Eye (tissue), 1 donor: ENCODE measurements at regions not wholly inside any gene's neighbourhood (a gene's known extent, or its start where the extent isn't known, plus 50 kb on each side); places are given as distances from the start of the nearest gene placed in this dataset.
"Not testable (repeated sequence)": the region's sequence is repeated elsewhere in the genome, so short reads cannot be mapped to it uniquely, and the experiment has no call there.

Experiments used
- DNase-seq: peaks from one replicate; pipeline ENCODE4 v3.0.0-alpha.2; 2015

- peak; percentile 19 for DNase-seq
Measured at GRCh38 chr1:112855152-112855828, 100.7 kb downstream of the SLC16A1 start.

- DNase-seq: not testable (repeated sequence)
Measured at GRCh38 chr1:112854368-112854984, 101.5 kb downstream of the SLC16A1 start.

GRCh38 chr1:112853915-112854314 lies 102.1 kb downstream of the SLC16A1 start:
- not testable (repeated sequence) for DNase-seq

GRCh38 chr1:112852934-112853333 lies 103.1 kb downstream of the SLC16A1 start:
- DNase-seq: no peak

GRCh38 chr1:112852276-112852675 lies 103.7 kb downstream of the SLC16A1 start:
- no peak for DNase-seq

DNA sequence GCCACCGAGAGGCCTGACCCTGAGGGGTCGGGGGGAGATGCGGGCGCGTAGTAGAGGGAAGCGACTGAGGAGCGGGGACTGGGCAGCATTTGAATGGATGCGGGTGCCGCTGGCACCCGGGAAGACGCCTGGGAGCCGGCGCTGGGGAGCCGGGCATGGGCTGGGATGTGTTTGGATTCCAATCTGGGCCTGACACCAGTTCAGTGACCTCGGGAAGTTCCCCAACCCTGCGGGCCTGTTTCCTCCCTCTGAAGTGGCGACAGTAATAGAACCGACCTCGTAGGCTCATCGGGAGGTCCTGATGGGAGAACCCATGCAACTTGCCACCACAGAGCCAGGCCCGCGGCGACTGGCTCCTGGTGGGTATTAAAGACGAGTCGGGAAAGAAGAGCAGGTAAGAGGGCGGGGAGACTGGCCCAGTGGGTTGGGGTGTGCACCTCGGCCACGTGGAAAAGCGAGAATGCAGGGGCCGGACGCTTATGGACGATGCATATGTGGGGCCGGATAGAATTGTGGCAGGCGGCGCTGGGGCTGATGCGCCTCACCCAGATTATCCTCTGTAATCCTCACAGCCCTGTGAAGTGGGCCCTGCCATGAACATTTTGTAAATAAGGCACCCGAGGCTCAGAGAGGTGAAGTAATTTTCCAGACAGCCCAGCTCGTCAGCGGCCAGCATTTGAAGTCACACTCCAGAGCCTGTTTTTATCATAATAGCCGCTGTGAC lies 105.8 kb downstream of the SLC16A1 start:
- no peak for DNase-seq

GRCh38 chr1:112849425-112850033 lies 106.5 kb downstream of the SLC16A1 start:
- peak; percentile 89 for DNase-seq

GRCh38 chr1:112841825-112842224 lies 114.2 kb downstream of the SLC16A1 start:
- DNase-seq: no peak

DNA sequence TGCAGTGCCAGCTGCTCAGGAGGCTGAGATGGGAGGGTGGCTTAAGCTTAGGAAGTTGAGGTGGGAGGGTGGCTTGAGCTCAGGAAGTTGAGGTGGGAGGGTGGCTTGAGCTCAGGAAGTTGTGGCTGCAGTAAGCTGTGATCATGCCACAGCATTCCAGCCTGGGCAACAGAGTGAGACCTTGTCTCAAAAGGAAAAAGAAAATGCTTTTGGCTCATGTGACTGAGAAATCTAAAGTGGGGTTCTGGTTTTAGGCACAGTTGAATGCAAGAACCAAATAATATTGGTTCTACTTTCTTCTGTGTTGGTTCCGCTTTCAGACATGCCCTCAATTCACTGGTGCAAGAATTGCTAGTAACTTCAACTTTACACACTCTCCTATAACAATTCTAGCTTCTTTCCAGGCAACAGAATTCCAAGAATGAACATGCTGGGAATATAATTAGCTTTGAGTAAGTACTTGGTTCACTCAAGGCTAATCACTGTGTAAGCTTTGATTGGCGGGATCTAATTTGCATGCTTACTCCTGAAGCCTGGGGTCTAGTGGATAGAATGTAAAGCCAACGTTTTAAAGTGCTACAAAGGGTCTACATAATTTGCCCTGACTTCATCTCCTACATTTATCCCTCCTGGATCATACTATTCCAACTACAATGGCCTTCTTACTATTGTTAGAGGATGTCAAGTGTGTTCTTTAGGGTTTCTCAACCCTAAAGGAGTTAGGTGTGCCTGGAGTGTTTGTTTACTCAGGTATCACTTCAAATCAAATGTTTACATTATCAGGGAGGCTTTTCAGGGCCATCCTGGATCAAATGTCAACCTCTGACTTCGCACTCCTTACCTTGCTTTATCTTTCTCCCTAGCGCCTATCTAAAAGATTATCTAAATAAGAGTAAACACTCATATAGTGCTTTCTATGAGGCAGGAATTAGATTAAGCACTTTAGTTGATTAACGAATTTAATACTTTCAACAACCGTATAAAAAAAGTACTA lies 115.1 kb downstream of the SLC16A1 start:
- peak; percentile 21 for DNase-seq

- no peak for DNase-seq
Measured at GRCh38 chr1:112836642-112837041, 119.4 kb downstream of the SLC16A1 start.

DNA sequence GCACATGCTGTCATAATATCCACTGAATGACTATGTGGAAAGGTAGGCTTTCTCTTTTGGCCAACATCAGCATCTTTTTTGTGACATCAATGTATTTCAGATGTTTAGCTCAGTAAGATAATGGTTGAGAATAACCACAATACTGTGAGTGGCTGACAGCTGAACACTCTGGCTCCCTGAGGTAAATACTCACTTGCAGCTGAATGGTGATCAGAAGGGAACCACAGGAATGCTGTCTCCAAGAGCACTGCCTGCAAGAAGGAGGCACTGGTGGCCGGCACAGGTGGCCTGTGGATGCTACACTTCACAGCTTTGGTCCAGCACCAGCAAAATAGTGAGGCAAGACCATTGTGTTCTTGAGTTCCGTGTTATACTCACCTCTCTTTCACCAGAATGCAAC lies 118.7 kb upstream of the PPM1J start:
- DNase-seq: no peak

DNA sequence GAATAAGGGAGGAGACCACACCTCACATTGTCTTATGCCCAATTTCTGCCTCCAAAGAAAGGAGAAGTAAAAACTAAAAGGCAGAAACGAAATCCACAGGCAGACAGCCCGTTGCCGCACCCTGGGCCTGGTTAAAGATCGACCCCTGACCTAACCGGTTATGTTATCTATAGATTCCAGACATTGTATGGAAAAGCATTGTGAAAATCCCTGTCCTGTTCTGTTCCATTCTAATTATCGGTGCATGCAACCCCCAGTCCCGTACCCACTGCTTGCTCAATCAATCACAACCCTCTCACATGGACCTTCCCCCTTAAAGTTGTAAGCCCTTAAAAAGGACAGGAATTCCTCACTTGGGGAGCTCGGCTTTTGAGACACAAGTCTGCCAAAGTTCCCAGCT lies 117.1 kb upstream of the PPM1J start:
- not testable (repeated sequence) for DNase-seq

GRCh38 chr1:112829691-112830090 lies 114.6 kb upstream of the PPM1J start:
- not testable (repeated sequence) for DNase-seq

GRCh38 chr1:112828716-112829115 lies 113.6 kb upstream of the PPM1J start:
- DNase-seq: no peak

GRCh38 chr1:112827391-112827790 lies 112.3 kb upstream of the PPM1J start:
- DNase-seq: not testable (repeated sequence)

DNA sequence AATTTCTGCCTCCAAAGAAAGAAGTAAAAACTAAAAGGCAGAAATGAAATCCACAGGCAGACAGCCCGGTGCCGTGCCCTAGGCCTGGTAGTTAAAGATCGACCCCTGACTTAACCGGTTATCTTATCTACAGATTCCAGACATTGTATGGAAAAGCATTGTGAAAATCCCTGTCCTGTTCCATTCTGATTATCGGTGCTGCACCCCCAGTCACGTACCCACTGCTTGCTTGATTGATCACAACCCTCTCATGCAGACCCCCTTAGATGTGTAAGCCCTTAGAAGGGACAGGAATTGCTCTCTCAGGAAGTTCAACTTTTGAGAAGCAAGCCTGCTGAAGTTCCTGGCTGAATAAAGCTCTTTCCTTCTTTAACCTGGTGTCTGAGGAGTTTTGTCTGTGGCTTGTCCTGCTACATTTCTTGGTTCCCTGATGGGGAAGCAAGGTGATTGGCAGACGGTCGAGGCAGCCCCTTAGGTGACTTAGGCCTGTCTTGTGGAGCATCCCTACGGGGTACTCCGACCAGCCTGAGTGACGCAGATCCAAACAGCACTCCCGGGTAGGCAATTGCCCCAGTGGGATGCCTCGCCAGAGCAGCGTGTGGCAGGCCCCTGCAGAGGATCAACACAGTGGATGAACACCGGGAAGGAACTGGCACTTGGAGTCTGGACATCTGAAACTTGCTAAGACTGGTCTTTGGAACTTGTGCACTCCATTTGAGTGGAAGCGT lies 111.2 kb upstream of the PPM1J start:
- DNase-seq: no peak

- not testable (repeated sequence) for DNase-seq
Measured at GRCh38 chr1:112825563-112826216, 110.6 kb upstream of the PPM1J start.

- not testable (repeated sequence) for DNase-seq
Measured at GRCh38 chr1:112825075-112825474, 109.9 kb upstream of the PPM1J start.

DNA sequence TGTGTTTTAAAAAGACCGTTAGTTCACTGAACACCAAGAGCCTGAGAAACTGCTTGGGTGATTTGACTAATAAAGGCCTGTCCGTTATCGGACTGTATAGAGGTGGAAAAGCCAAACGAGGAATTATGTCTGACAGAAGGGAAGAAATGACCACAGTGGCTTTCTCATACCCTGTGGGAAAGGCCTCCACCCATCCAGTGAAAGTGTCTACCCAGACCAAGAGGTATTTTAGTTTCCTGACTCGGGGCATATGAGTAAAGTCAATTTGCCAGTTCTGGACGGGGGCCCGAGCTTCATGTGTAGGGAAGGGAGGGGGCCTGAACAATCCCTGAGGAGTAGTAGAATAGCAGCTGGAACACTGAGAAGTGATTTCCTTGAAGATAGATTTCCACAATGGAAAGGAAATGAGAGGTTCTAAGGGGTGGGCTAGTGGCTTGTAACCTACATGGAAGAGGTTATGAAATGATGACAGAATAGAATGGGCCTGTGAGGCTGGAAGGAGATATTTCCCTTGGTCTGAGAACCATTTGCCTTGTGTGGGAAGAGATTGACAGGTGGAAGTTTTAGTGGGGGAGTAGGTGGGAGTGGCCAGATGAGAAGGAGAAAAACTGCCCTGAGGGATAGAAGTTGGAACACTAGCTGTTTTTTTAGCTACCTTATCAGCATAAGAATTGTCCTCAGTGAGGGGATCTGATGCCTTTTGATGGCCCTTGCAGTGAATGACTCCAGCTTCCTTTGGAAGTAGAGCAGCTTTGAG lies 106.4 kb upstream of the PPM1J start:
- DNase-seq: not testable (repeated sequence)
